LHCN-M2 (cell line): ENCODE measurements at regions not wholly inside any gene's neighbourhood (a gene's known extent, or its start where the extent isn't known, plus 50 kb on each side); places are given as distances from the start of the nearest gene placed in this dataset.

Source experiments
- DNase-seq: peaks from one replicate; pipeline ENCODE4 v3.0.0-alpha.2; 2012; ENCODE audit warnings: low read depth

- no peak for DNase-seq
These were observed 78.3 kb downstream of the RAMP3 start for GRCh38 chr7:45235905-45236304.

- peak; percentile 65 for DNase-seq
These were observed 79.1 kb downstream of the RAMP3 start for GRCh38 chr7:45236666-45237065.

GRCh38 chr7:45237788-45238461 is 80.3 kb downstream of the RAMP3 start:
- DNase-seq, result peak; percentile 47

- DNase-seq, result peak; percentile 18
These were observed 81.2 kb downstream of the RAMP3 start for GRCh38 chr7:45238806-45239205.

- DNase-seq, result peak; percentile 78
These were observed 81.9 kb downstream of the RAMP3 start for GRCh38 chr7:45239486-45239885.

GRCh38 chr7:45240273-45240771 is 82.7 kb downstream of the RAMP3 start:
- no peak for DNase-seq

GRCh38 chr7:45240926-45241325 is 83.3 kb downstream of the RAMP3 start:
- DNase-seq, result no peak

GRCh38 chr7:45241339-45242109 is 83.9 kb downstream of the RAMP3 start:
- DNase-seq, result no peak

GRCh38 chr7:45242261-45242660 is 84.7 kb downstream of the RAMP3 start:
- no peak for DNase-seq

GRCh38 chr7:45242698-45243097 is 85.1 kb downstream of the RAMP3 start:
- DNase-seq, result no peak

- DNase-seq, result no peak
These were observed 87.4 kb downstream of the RAMP3 start for GRCh38 chr7:45244981-45245380.

- DNase-seq, result no peak
These were observed 88.7 kb downstream of the RAMP3 start for GRCh38 chr7:45246339-45246738.

GRCh38 chr7:45252248-45252647 is 94.7 kb downstream of the RAMP3 start:
- DNase-seq, result no peak

GRCh38 chr7:45252857-45253256 is 95.3 kb downstream of the RAMP3 start:
- no peak for DNase-seq

GRCh38 chr7:45253368-45253767 is 95.8 kb downstream of the RAMP3 start:
- DNase-seq, result no peak

- DNase-seq, result no peak
These were observed 97.6 kb downstream of the RAMP3 start for GRCh38 chr7:45255187-45255586.

GRCh38 chr7:45256309-45256708 is 98.7 kb downstream of the RAMP3 start:
- DNase-seq, result no peak

GRCh38 chr7:45256775-45257174 is 99.2 kb downstream of the RAMP3 start:
- DNase-seq, result no peak

- no peak for DNase-seq
These were observed 99.7 kb downstream of the RAMP3 start for GRCh38 chr7:45257284-45257683.

- DNase-seq, result no peak
These were observed 101.1 kb downstream of the RAMP3 start for GRCh38 chr7:45258533-45259226.

GRCh38 chr7:45259227-45259596 is 101.6 kb downstream of the RAMP3 start:
- DNase-seq, result no peak

GRCh38 chr7:45259966-45260646 is 102.5 kb downstream of the RAMP3 start:
- peak; percentile 9 for DNase-seq
